H9 (cell line): ENCODE measurements at regions not wholly inside any gene's neighbourhood (a gene's known extent, or its start where the extent isn't known, plus 50 kb on each side); places are given as distances from the start of the nearest gene placed in this dataset.

ENCODE experiments used
- DNase-seq: peaks from one replicate; pipeline ENCODE4 v3.0.0-alpha.2; 2017
- H2AFZ ChIP-seq: one replicate; pipeline ENCODE4 v1.6.1; 2013; ENCODE audit warnings: mild to moderate bottlenecking, low read length, control low read depth, moderate library complexity
- H2AK5ac ChIP-seq: 2 replicates; pipeline ENCODE4 v1.6.1; 2013; ENCODE audit warnings: low read length, control low read depth, mixed read lengths; ENCODE audit not compliant: insufficient read length
- H2BK120ac ChIP-seq: one replicate; pipeline ENCODE4 v1.6.1; 2013; ENCODE audit warnings: low read depth, mild to moderate bottlenecking, low read length, control low read depth, inconsistent platforms; ENCODE audit not compliant: poor library complexity, severe bottlenecking
- H2BK12ac ChIP-seq: 2 replicates; pipeline ENCODE4 v1.6.1; 2013; ENCODE audit warnings: low read length, control low read depth, mixed read lengths, low read depth; ENCODE audit not compliant: insufficient read length
- H2BK15ac ChIP-seq: 2 replicates; pipeline ENCODE4 v1.6.1; 2013; ENCODE audit warnings: low read depth, low read length, control low read depth
- H2BK20ac ChIP-seq: one replicate; pipeline ENCODE4 v1.6.1; 2013; ENCODE audit warnings: low read depth, mild to moderate bottlenecking, low read length, control low read depth, inconsistent platforms; ENCODE audit not compliant: poor library complexity, severe bottlenecking
- H2BK5ac ChIP-seq: 2 replicates; pipeline ENCODE4 v1.6.1; 2013; ENCODE audit warnings: low read length, control low read depth, mixed read lengths; ENCODE audit not compliant: insufficient read length
- H3K14ac ChIP-seq: 2 replicates; pipeline ENCODE4 v1.6.1; 2013; ENCODE audit warnings: low read length, control low read depth; ENCODE audit not compliant: insufficient read depth
- H3K18ac ChIP-seq: 2 replicates; pipeline ENCODE4 v1.6.1; 2013; ENCODE audit warnings: low read depth, mild to moderate bottlenecking, mixed read lengths, low read length, control low read depth; ENCODE audit not compliant: insufficient read length
- H3K23ac ChIP-seq: 2 replicates; pipeline ENCODE4 v1.6.1; 2013; ENCODE audit warnings: low read length, control low read depth, mixed read lengths, low read depth; ENCODE audit not compliant: insufficient read length
- H3K23me2 ChIP-seq: 2 replicates; pipeline ENCODE4 v1.6.1; 2013; ENCODE audit warnings: low read depth, mild to moderate bottlenecking, mixed read lengths, low read length, control low read depth; ENCODE audit not compliant: insufficient read length, poor library complexity, severe bottlenecking
- H3K27ac ChIP-seq: 2 replicates; pipeline ENCODE4 v1.5.1; 2013; ENCODE audit warnings: low read length, control low read depth, mixed read lengths, low read depth; ENCODE audit not compliant: insufficient read length
- H3K27me3 ChIP-seq: 2 replicates; pipeline ENCODE4 v1.6.1; 2013; ENCODE audit warnings: low read length, control low read depth, inconsistent platforms; ENCODE audit not compliant: insufficient read depth
- H3K4ac ChIP-seq: 2 replicates; pipeline ENCODE4 v1.6.1; 2013; ENCODE audit warnings: low read depth, mild to moderate bottlenecking, control low read depth, inconsistent platforms, low read length, moderate library complexity
- H3K4me1 ChIP-seq: 2 replicates; pipeline ENCODE4 v1.6.1; 2013; ENCODE audit warnings: low read length, control low read depth, inconsistent platforms; ENCODE audit not compliant: insufficient read depth
- H3K4me2 ChIP-seq: 2 replicates; pipeline ENCODE4 v1.6.1; 2013; ENCODE audit warnings: low read length, control low read depth, mixed read lengths; ENCODE audit not compliant: insufficient read length, insufficient read depth
- H3K56ac ChIP-seq: 2 replicates; pipeline ENCODE4 v1.6.1; 2013; ENCODE audit warnings: low read depth, mild to moderate bottlenecking, mixed read lengths, low read length, control low read depth; ENCODE audit not compliant: insufficient read length
- H3K79me1 ChIP-seq: 2 replicates; pipeline ENCODE4 v1.6.1; 2013; ENCODE audit warnings: low read depth, mild to moderate bottlenecking, moderate library complexity, low read length, control low read depth, inconsistent platforms; ENCODE audit not compliant: insufficient read depth, poor library complexity, severe bottlenecking
- H3K79me2 ChIP-seq: 2 replicates; pipeline ENCODE4 v1.6.1; 2013; ENCODE audit warnings: low read length, control low read depth, inconsistent platforms; ENCODE audit not compliant: insufficient read depth
- H3K9ac ChIP-seq: 2 replicates; pipeline ENCODE4 v1.6.1; 2013; ENCODE audit warnings: low read length, control low read depth, mixed read lengths; ENCODE audit not compliant: insufficient read length; ENCODE audit errors: extremely low read depth
- H3K9me3 ChIP-seq: one replicate; pipeline ENCODE4 v1.6.1; 2013; ENCODE audit warnings: low read depth, low read length, inconsistent platforms; ENCODE audit not compliant: control insufficient read depth
- H3T11ph ChIP-seq: one replicate; pipeline ENCODE4 v1.6.1; 2013; ENCODE audit warnings: mild to moderate bottlenecking, low read length, control low read depth, inconsistent platforms
- H4K20me1 ChIP-seq: one replicate; pipeline ENCODE4 v1.6.1; 2013; ENCODE audit not compliant: control insufficient read depth, insufficient read length, insufficient read depth
- H4K5ac ChIP-seq: 2 replicates; pipeline ENCODE4 v1.6.1; 2013; ENCODE audit warnings: low read depth, mild to moderate bottlenecking, mixed read lengths, low read length, control low read depth; ENCODE audit not compliant: insufficient read length
- H4K8ac ChIP-seq: replicated peaks from 2 replicates; pipeline ENCODE4 v1.6.1; 2013; ENCODE audit warnings: low read length, control low read depth, mixed read lengths, low read depth; ENCODE audit not compliant: insufficient read length
- H4K91ac ChIP-seq: 2 replicates; pipeline ENCODE4 v1.6.1; 2013; ENCODE audit warnings: low read depth, mild to moderate bottlenecking, moderate library complexity, mixed read lengths, low read length, control low read depth; ENCODE audit not compliant: insufficient read length
- H3K27ac Mint-ChIP-seq, 3 experiments: 2 replicates in 2 of 3; 3 replicates in 1 of 3; pipeline ENCODE4 v1.8.0; 2020 to 2021; ENCODE audit warnings: mixed read lengths in 3 of 3, mild to moderate bottlenecking in 1 of 3, moderate library complexity in 1 of 3
- H3K27me3 Mint-ChIP-seq: 2 replicates; pipeline ENCODE4 v1.8.0; 2021; ENCODE audit warnings: low read depth, mild to moderate bottlenecking, moderate library complexity, mixed read lengths
- H3K36me3 Mint-ChIP-seq, 3 experiments: 2 replicates in 2 of 3; 3 replicates in 1 of 3; pipeline ENCODE4 v1.8.0; 2020 to 2021; ENCODE audit warnings: low read depth in 3 of 3, mixed read lengths in 3 of 3; ENCODE audit not compliant: insufficient read depth in 1 of 3
- H3K4me1 Mint-ChIP-seq, 2 experiments: 2 replicates each; pipeline ENCODE4 v1.8.0; 2020; ENCODE audit warnings: mixed read lengths in 2 of 2
- H3K4me3 Mint-ChIP-seq, 2 experiments: 2 replicates in 1 of 2; 3 replicates in 1 of 2; pipeline ENCODE4 v1.8.0; 2020 to 2021; ENCODE audit warnings: mild to moderate bottlenecking in 2 of 2, mixed read lengths in 2 of 2, moderate library complexity in 1 of 2
- H3K9me3 Mint-ChIP-seq, 2 experiments: 2 replicates in 1 of 2; 3 replicates in 1 of 2; pipeline ENCODE4 v1.8.0; 2020; ENCODE audit warnings: mild to moderate bottlenecking in 2 of 2, mixed read lengths in 2 of 2, moderate library complexity in 1 of 2
- TF ChIP-seq, protein P1 (sequence below): fragments of 200-600 bp; sonication (generic); conservative IDR thresholded peaks from 3 replicates; pipeline ENCODE4 v1.8.0; 2021; ENCODE audit warnings: antibody characterized with exemption, mild to moderate bottlenecking

DNA sequence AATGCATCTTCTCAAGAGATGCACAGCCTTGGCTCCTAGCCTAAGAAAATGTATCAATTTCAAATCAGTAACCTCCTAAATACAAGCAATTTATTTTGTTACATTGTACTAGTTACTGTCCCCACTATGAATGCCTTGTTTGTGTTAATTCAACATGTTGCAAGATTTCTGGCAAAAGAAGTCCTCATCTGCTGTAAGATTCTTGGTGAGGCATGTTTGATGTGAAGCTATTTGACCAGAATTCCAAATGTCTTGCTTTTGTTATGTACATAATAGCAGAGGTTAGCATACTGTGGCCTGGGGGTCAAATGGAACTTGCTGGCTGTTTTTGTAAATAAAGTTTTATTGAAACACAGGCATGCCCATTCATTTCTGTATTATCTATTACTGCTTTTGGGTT is 1023.1 kb upstream of the WWC1 start:
- H3K4me3 Mint-ChIP-seq: no peak overlapping the region
- Histone ChIP-seq H3K18ac (no peak overlapping the region), H2BK15ac (no peak overlapping the region), H2BK12ac (no peak overlapping the region), H3K23me2 (no peaks in the 10 kb centered on the region), H3K79me2 (no peaks in the 10 kb centered on the region), H3K9ac (no peak overlapping the region), H4K91ac (no peak overlapping the region), H2AFZ (no peak overlapping the region), H3T11ph (no peak overlapping the region), H2BK20ac (no peak overlapping the region), H3K27me3 (no peaks in the 10 kb centered on the region), H2AK5ac (no peak overlapping the region), H2BK5ac (no peak overlapping the region), H3K9me3 (no peaks in the 10 kb centered on the region), H3K56ac (no peak overlapping the region), H2BK120ac (no peak overlapping the region), H3K79me1 (no peaks in the 10 kb centered on the region), H3K14ac (no peak overlapping the region), H4K5ac (no peak overlapping the region), H3K4ac (no peak overlapping the region), H3K4me1 (no peaks in the 10 kb centered on the region), H3K27ac (no peak overlapping the region), H4K8ac (no peak overlapping the region), H3K23ac (no peak overlapping the region), H3K4me2 (no peak overlapping the region), H4K20me1 (no peaks in the 10 kb centered on the region)
- TF ChIP-seq, protein P1, sequence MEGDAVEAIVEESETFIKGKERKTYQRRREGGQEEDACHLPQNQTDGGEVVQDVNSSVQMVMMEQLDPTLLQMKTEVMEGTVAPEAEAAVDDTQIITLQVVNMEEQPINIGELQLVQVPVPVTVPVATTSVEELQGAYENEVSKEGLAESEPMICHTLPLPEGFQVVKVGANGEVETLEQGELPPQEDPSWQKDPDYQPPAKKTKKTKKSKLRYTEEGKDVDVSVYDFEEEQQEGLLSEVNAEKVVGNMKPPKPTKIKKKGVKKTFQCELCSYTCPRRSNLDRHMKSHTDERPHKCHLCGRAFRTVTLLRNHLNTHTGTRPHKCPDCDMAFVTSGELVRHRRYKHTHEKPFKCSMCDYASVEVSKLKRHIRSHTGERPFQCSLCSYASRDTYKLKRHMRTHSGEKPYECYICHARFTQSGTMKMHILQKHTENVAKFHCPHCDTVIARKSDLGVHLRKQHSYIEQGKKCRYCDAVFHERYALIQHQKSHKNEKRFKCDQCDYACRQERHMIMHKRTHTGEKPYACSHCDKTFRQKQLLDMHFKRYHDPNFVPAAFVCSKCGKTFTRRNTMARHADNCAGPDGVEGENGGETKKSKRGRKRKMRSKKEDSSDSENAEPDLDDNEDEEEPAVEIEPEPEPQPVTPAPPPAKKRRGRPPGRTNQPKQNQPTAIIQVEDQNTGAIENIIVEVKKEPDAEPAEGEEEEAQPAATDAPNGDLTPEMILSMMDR: no peak
- no peaks in the 10 kb centered on the region for H3K9me3 Mint-ChIP-seq
- H3K4me1 Mint-ChIP-seq: peaks cover 15 to 25% of the 10 kb centered on the region in 2 experiments
- no peaks in the 10 kb centered on the region for H3K27me3 Mint-ChIP-seq
- no peaks in the 10 kb centered on the region; a peak in 1 of 7 replicates for H3K36me3 Mint-ChIP-seq
- H3K27ac Mint-ChIP-seq: no peak overlapping the region
- DNase-seq: no peak
